GM12878 (cell line): ENCODE measurements at regions not wholly inside any gene's neighbourhood (a gene's known extent, or its start where the extent isn't known, plus 50 kb on each side); places are given as distances from the start of the nearest gene placed in this dataset.

Experiments
- ATAC-seq: fragments of 200-7000 bp; cut with Tn5 transposase; 3 replicates; pipeline ENCODE4 v1.9.1; 2020; ENCODE audit warnings: mild to moderate bottlenecking, moderate library complexity
- BruUV-seq: library from RNA; stranded (reverse); fragments of 400-500 nt; replicated peaks from 2 replicates; lab custom pipeline; 2021; lab: Mats Ljungman, UMichigan
- CTCF ChIA-PET: fragments of 300-600 bp; sonication (Branson Sonifier 250); formaldehyde crosslinking; extraction: SDS; loops from one replicate; lab custom pipeline; 2021; ENCODE audit warnings: inconsistent platforms; lab: Yijun Ruan, JAX
- POLR2A ChIA-PET: fragments of 350-600 bp; formaldehyde crosslinking; extraction: SDS; loops from one replicate; lab custom pipeline; 2021; ENCODE audit warnings: inconsistent platforms; lab: Charles Lee
- RAD21 ChIA-PET: fragments of 300-600 bp; sonication (Branson Sonifier 250); formaldehyde crosslinking; loops from one replicate; lab custom pipeline; 2023; ENCODE audit warnings: antibody characterized with exemption; ENCODE audit not compliant: unreplicated experiment; lab: Charles Lee
- SMC1A ChIA-PET: fragments of 300-600 bp; sonication (Branson Sonifier 250); formaldehyde crosslinking; loops from one replicate; lab custom pipeline; 2023; ENCODE audit not compliant: unreplicated experiment, uncharacterized antibody; lab: Charles Lee
- DNase-seq: peaks from one replicate; pipeline ENCODE4 v3.0.0-alpha.2; 2011; ENCODE audit warnings: low read depth, low spot score
- FAIRE-seq: peaks from 3 replicates; lab custom pipeline; 2011; peaks lifted over from hg19 to GRCh38; lab: Jason Lieb, UNC
- H2AFZ ChIP-seq: 2 replicates; pipeline ENCODE4 v1.6.0; 2011; ENCODE audit warnings: low read depth, low read length, control low read depth; ENCODE audit not compliant: control insufficient read depth
- H3K27ac ChIP-seq: 2 replicates; pipeline ENCODE4 v1.5.1; 2011; ENCODE audit warnings: control low read depth; ENCODE audit not compliant: control insufficient read depth, insufficient read depth
- H3K27me3 ChIP-seq, 2 experiments: replicated peaks in 1 of 2; 2 replicates each; pipeline versions ENCODE4 v1.6.0 to v1.6.1; 2011; ENCODE audit warnings: low read length in 1 of 2; ENCODE audit not compliant: control insufficient read depth in 2 of 2, insufficient read depth in 2 of 2
- H3K36me3 ChIP-seq, 2 experiments: 2 replicates each; pipeline ENCODE4 v1.5.1; 2011; ENCODE audit warnings: low read length in 1 of 2; ENCODE audit not compliant: control insufficient read depth in 2 of 2, insufficient read depth in 2 of 2
- H3K4me1 ChIP-seq: 2 replicates; pipeline ENCODE4 v1.6.1; 2011; ENCODE audit warnings: mild to moderate bottlenecking, low read length, moderate library complexity, mixed read lengths; ENCODE audit not compliant: control insufficient read depth, insufficient read depth
- H3K4me2 ChIP-seq: 2 replicates; pipeline ENCODE4 v1.6.0; 2011; ENCODE audit warnings: control low read depth; ENCODE audit not compliant: control insufficient read depth, insufficient read depth
- H3K4me3 ChIP-seq: fragments of 200-600 bp; sonication (generic); 2 replicates; pipeline ENCODE4 v1.5.1; 2016
- H3K79me2 ChIP-seq: 2 replicates; pipeline ENCODE4 v1.6.0; 2011; ENCODE audit warnings: low read length; ENCODE audit not compliant: control insufficient read depth, insufficient read depth
- H3K9ac ChIP-seq: 2 replicates; pipeline ENCODE4 v1.8.0; 2011; ENCODE audit warnings: low read length, control low read depth, mixed read lengths; ENCODE audit not compliant: control insufficient read depth, insufficient read depth
- H3K9me3 ChIP-seq: replicated peaks from 3 replicates; pipeline ENCODE4 v1.5.1; 2011; ENCODE audit warnings: mild to moderate bottlenecking, low read length; ENCODE audit not compliant: control insufficient read depth, insufficient read depth
- H4K20me1 ChIP-seq: 2 replicates; pipeline ENCODE4 v1.6.0; 2011; ENCODE audit not compliant: control insufficient read depth, insufficient read depth
- BHLHE40 ChIP-seq, 2 experiments: fragments of 450-650 bp in 1 of 2; IDR thresholded peaks; 2 replicates each; pipeline ENCODE4 v1.6.1; 2011 to 2017; ENCODE audit warnings: low read depth in 2 of 2, borderline replicate concordance in 1 of 2, improper control_type of control experiment in 1 of 2, low read length in 1 of 2, mild to moderate bottlenecking in 1 of 2
- FOXK2 ChIP-seq: fragments of 450-650 bp; IDR thresholded peaks from 2 replicates; pipeline ENCODE4 v1.6.1; 2017; ENCODE audit warnings: mild to moderate bottlenecking, moderate library complexity
- POLR2A ChIP-seq: IDR thresholded peaks from 2 replicates; pipeline ENCODE4 v1.6.1; 2011; ENCODE audit warnings: low read depth, mild to moderate bottlenecking, low read length
- SREBF1 ChIP-seq: IDR thresholded peaks from 2 replicates; pipeline ENCODE4 v1.6.1; 2012; ENCODE audit warnings: mild to moderate bottlenecking, low read length
- SRF ChIP-seq, 2 experiments: IDR thresholded peaks; 2 replicates each; pipeline ENCODE4 v1.6.1; 2011; ENCODE audit warnings: low read depth in 2 of 2, low read length in 2 of 2, mild to moderate bottlenecking in 1 of 2, moderate library complexity in 1 of 2
- ZNF24 ChIP-seq: fragments of 450-650 bp; IDR thresholded peaks from 2 replicates; pipeline ENCODE4 v1.6.1; 2017; ENCODE audit warnings: antibody characterized with exemption, mild to moderate bottlenecking
- WGBS: methylation state at CpG from one replicate; pipeline ENCODE4 v1.1.6; 2016; ENCODE audit warnings: low lambda C conversion rate; ENCODE audit not compliant: insufficient replicate concordance, insufficient coverage; ENCODE audit errors: missing lambda C conversion rate; 5-methylcytosine and 5-hydroxymethylcytosine counted together
- in situ Hi-C: fragments of 300-500 bp; cut with MboI; formaldehyde crosslinking; loops from 9 replicates; pipeline ENCODE4 v1.14.3; 2018; ENCODE audit warnings: mixed read lengths
- intact Hi-C: fragments of 100-400 bp; cut with micrococcal nuclease; formaldehyde crosslinking; loops from one replicate; pipeline ENCODE4 v1.14.2; 2022; ENCODE audit not compliant: unreplicated experiment
- TF ChIP-seq, protein P1 (sequence below): fragments of 450-650 bp; IDR thresholded peaks from 2 replicates; pipeline ENCODE4 v1.6.1; 2017; ENCODE audit warnings: low read depth, mild to moderate bottlenecking, moderate library complexity
- TF ChIP-seq, protein P2 (sequence below): fragments of 450-650 bp; IDR thresholded peaks from 2 replicates; pipeline ENCODE4 v1.6.1; 2017; ENCODE audit warnings: mild to moderate bottlenecking, moderate library complexity

DNA sequence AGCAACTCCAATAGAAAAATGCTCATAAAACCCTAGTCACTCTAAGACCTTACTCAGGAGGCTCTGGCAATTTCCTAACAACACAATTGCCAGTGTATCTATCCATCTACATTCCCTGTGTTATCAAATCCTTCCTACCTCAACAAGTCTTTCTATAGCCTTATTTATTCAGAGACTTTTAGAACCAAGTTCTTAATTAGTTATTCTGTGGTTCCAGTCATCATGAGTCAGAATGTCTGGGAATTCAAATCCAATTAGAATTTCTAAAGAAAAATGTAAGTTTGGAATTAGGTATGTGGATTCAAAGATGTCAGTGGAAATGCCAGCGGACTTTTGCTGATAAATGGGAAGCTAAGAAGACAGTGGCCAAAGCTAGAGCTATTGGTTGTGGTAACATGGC is 302.6 kb upstream of the C1orf87 start:
- intact Hi-C loops (no loop called here), in situ Hi-C loops (no loop called here)
- no peak overlapping the region for H2AFZ ChIP-seq
- no peak overlapping the region for H3K4me2 ChIP-seq
- no peak overlapping the region for H3K27ac ChIP-seq
- DNase-seq (no peak), FAIRE-seq (no peak), ATAC-seq (no peak)
- H4K20me1 ChIP-seq = no peaks in the 10 kb centered on the region
- RAD21 ChIA-PET = no interaction called here
- TF ChIP-seq, protein P1, sequence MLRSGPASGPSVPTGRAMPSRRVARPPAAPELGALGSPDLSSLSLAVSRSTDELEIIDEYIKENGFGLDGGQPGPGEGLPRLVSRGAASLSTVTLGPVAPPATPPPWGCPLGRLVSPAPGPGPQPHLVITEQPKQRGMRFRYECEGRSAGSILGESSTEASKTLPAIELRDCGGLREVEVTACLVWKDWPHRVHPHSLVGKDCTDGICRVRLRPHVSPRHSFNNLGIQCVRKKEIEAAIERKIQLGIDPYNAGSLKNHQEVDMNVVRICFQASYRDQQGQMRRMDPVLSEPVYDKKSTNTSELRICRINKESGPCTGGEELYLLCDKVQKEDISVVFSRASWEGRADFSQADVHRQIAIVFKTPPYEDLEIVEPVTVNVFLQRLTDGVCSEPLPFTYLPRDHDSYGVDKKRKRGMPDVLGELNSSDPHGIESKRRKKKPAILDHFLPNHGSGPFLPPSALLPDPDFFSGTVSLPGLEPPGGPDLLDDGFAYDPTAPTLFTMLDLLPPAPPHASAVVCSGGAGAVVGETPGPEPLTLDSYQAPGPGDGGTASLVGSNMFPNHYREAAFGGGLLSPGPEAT = no peak
- TF ChIP-seq, protein P2, sequence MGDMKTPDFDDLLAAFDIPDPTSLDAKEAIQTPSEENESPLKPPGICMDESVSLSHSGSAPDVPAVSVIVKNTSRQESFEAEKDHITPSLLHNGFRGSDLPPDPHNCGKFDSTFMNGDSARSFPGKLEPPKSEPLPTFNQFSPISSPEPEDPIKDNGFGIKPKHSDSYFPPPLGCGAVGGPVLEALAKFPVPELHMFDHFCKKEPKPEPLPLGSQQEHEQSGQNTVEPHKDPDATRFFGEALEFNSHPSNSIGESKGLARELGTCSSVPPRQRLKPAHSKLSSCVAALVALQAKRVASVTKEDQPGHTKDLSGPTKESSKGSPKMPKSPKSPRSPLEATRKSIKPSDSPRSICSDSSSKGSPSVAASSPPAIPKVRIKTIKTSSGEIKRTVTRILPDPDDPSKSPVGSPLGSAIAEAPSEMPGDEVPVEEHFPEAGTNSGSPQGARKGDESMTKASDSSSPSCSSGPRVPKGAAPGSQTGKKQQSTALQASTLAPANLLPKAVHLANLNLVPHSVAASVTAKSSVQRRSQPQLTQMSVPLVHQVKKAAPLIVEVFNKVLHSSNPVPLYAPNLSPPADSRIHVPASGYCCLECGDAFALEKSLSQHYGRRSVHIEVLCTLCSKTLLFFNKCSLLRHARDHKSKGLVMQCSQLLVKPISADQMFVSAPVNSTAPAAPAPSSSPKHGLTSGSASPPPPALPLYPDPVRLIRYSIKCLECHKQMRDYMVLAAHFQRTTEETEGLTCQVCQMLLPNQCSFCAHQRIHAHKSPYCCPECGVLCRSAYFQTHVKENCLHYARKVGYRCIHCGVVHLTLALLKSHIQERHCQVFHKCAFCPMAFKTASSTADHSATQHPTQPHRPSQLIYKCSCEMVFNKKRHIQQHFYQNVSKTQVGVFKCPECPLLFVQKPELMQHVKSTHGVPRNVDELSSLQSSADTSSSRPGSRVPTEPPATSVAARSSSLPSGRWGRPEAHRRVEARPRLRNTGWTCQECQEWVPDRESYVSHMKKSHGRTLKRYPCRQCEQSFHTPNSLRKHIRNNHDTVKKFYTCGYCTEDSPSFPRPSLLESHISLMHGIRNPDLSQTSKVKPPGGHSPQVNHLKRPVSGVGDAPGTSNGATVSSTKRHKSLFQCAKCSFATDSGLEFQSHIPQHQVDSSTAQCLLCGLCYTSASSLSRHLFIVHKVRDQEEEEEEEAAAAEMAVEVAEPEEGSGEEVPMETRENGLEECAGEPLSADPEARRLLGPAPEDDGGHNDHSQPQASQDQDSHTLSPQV = no peak
- TF ChIP-seq ZNF24 = no peak
- TF ChIP-seq BHLHE40 (IDR thresholded peaks at IDR 0.05; ENCODE audit: borderline replicate concordance in 1 of 2, low read depth in 2 of 2, low read length in 1 of 2) = no peak
- no peak for TF ChIP-seq POLR2A
- TF ChIP-seq FOXK2 = no peak
- TF ChIP-seq SREBF1 = no peak
- no peak for TF ChIP-seq SRF (IDR thresholded peaks at IDR 0.05; ENCODE audit: low read depth in 2 of 2, low read length in 2 of 2)
- H3K4me1 ChIP-seq = no peaks in the 10 kb centered on the region
- no peaks in the 10 kb centered on the region for H3K9me3 ChIP-seq
- BruUV-seq = no TSS peak
- no peak overlapping the region for H3K9ac ChIP-seq
- CTCF ChIA-PET = no interaction called here
- no peaks in the 10 kb centered on the region for H3K79me2 ChIP-seq
- no peaks in the 10 kb centered on the region for H3K36me3 ChIP-seq
- no peak overlapping the region for H3K4me3 ChIP-seq
- POLR2A ChIA-PET = no interaction called here
- H3K27me3 ChIP-seq = no peaks in the 10 kb centered on the region
- SMC1A ChIA-PET = no interaction called here
- 0% methylated on average over 1 of the region's 1 CpG for WGBS
